GM18909 (cell line): ENCODE measurements at regions not wholly inside any gene's neighbourhood (a gene's known extent, or its start where the extent isn't known, plus 50 kb on each side); places are given as distances from the start of the nearest gene placed in this dataset.
"Not testable (repeated sequence)": the region's sequence is repeated elsewhere in the genome, so short reads cannot be mapped to it uniquely, and the experiment has no call there.

Source experiments
- ATAC-seq: cut with Tn5 transposase; IDR thresholded peaks from one replicate; pipeline ENCODE4 v1.9.1; 2021; ENCODE audit warnings: mild to moderate bottlenecking; ENCODE audit not compliant: unreplicated experiment, poor library complexity

- ATAC-seq: no peak
These were observed 136.0 kb upstream of the ARX start for GRCh38 chrX:25151749-25152148.

GRCh38 chrX:25144043-25144940 is 128.5 kb upstream of the ARX start:
- no peak for ATAC-seq

GRCh38 chrX:25143596-25143995 is 127.8 kb upstream of the ARX start:
- ATAC-seq: no peak

- no peak for ATAC-seq
These were observed 125.9 kb upstream of the ARX start for GRCh38 chrX:25141684-25142083.

- no peak for ATAC-seq
These were observed 115.3 kb upstream of the ARX start for GRCh38 chrX:25131055-25131454.

GRCh38 chrX:25130619-25131018 is 114.9 kb upstream of the ARX start:
- ATAC-seq: no peak

GRCh38 chrX:25125483-25125882 is 109.7 kb upstream of the ARX start:
- no peak for ATAC-seq

GRCh38 chrX:25124391-25124790 is 108.6 kb upstream of the ARX start:
- ATAC-seq: no peak

GRCh38 chrX:25112156-25112555 is 96.4 kb upstream of the ARX start:
- no peak for ATAC-seq

- no peak for ATAC-seq
These were observed 92.7 kb upstream of the ARX start for GRCh38 chrX:25108481-25108880.

- ATAC-seq: no peak
These were observed 89.5 kb upstream of the ARX start for GRCh38 chrX:25105221-25105620.

GRCh38 chrX:25096522-25097045 is 80.8 kb upstream of the ARX start:
- no peak for ATAC-seq

- not testable (repeated sequence) for ATAC-seq
These were observed 75.4 kb upstream of the ARX start for GRCh38 chrX:25091152-25091551.

GRCh38 chrX:25084446-25084845 is 68.7 kb upstream of the ARX start:
- ATAC-seq: no peak

- no peak for ATAC-seq
These were observed 67.9 kb upstream of the ARX start for GRCh38 chrX:25083661-25084060.

- ATAC-seq: no peak
These were observed 63.3 kb upstream of the ARX start for GRCh38 chrX:25079020-25079419.

- no peak for ATAC-seq
These were observed 61.3 kb upstream of the ARX start for GRCh38 chrX:25076941-25077500.

- ATAC-seq: no peak
These were observed 56.5 kb upstream of the ARX start for GRCh38 chrX:25072247-25072646.

- ATAC-seq: no peak
These were observed 54.3 kb upstream of the ARX start for GRCh38 chrX:25070038-25070437.

- ATAC-seq: no peak
These were observed 53.4 kb upstream of the ARX start for GRCh38 chrX:25069209-25069608.

- peak; percentile 63 for ATAC-seq
These were observed 52.6 kb upstream of the ARX start for GRCh38 chrX:25068340-25068739.
